Breast epithelium (tissue), 3 donors: ENCODE measurements at regions not wholly inside any gene's neighbourhood (a gene's known extent, or its start where the extent isn't known, plus 50 kb on each side); places are given as distances from the start of the nearest gene placed in this dataset.

Experiments
- POLR2A ChIP-seq: fragments of 450-650 bp; IDR thresholded peaks from one replicate; pipeline ENCODE4 v1.6.1; 2016; ENCODE audit warnings: antibody characterized with exemption, mild to moderate bottlenecking, moderate library complexity
- POLR2AphosphoS5 ChIP-seq, 3 donors: sonication (generic); formaldehyde crosslinking; IDR thresholded peaks; one replicate each; pipeline ENCODE4 v1.6.1; 2017; ENCODE audit warnings: antibody characterized with exemption in 3 of 3
- TF ChIP-seq, protein P1 (sequence below), 3 donors: fragments of 450-650 bp; IDR thresholded peaks; one replicate each; pipeline ENCODE4 v1.5.1; 2016 to 2017; ENCODE audit warnings: antibody characterized with exemption in 3 of 3, mild to moderate bottlenecking in 3 of 3, moderate library complexity in 3 of 3

DNA sequence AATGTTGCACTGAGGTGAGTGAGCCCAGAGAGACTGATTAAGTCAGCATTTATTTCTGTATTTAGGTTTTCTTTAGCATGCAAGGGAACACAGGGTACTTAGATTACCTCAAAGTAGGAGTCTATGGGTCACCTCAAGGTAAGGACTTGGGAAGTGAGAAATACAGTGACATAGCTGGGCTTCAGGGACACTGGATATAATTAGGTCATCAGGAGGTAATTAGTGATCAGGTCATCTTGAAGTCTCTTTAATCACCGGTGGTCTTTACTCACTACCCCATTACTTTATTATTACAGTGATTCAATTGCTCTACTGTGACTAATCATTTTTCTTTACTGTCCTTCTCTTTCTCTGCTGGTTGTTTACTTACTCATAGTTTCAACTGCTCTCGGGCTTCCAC is 59.9 kb upstream of the KCNK1 start:
- TF ChIP-seq POLR2AphosphoS5 (IDR thresholded peaks at IDR 0.05) (no peak), POLR2A (no peak)
- TF ChIP-seq, protein P1, sequence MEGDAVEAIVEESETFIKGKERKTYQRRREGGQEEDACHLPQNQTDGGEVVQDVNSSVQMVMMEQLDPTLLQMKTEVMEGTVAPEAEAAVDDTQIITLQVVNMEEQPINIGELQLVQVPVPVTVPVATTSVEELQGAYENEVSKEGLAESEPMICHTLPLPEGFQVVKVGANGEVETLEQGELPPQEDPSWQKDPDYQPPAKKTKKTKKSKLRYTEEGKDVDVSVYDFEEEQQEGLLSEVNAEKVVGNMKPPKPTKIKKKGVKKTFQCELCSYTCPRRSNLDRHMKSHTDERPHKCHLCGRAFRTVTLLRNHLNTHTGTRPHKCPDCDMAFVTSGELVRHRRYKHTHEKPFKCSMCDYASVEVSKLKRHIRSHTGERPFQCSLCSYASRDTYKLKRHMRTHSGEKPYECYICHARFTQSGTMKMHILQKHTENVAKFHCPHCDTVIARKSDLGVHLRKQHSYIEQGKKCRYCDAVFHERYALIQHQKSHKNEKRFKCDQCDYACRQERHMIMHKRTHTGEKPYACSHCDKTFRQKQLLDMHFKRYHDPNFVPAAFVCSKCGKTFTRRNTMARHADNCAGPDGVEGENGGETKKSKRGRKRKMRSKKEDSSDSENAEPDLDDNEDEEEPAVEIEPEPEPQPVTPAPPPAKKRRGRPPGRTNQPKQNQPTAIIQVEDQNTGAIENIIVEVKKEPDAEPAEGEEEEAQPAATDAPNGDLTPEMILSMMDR (IDR thresholded peaks at IDR 0.05): no peak
